K562 (cell line): ENCODE measurements at regions not wholly inside any gene's neighbourhood (a gene's known extent, or its start where the extent isn't known, plus 50 kb on each side); places are given as distances from the start of the nearest gene placed in this dataset.

Source experiments
- ATAC-seq: fragments of 200-7000 bp; cut with Tn5 transposase; 3 replicates; pipeline ENCODE4 v1.9.1; 2020; ENCODE audit warnings: moderate library complexity
- BruUV-seq: library from RNA; stranded (reverse); fragments of 400-500 nt; replicated peaks from 2 replicates; lab custom pipeline; 2021; lab: Mats Ljungman, UMichigan
- CTCF ChIA-PET: fragments of 300-600 bp; formaldehyde crosslinking; extraction: SDS; loops from one replicate; lab custom pipeline; 2021; ENCODE audit warnings: low intra/inter-chr PET ratio; lab: Yijun Ruan, JAX
- POLR2A ChIA-PET: fragments of 300-600, 350-650 bp; sonication (Branson Sonifier 250); formaldehyde crosslinking; extraction: SDS; loops from one replicate; lab custom pipeline; 2021; ENCODE audit warnings: antibody characterized with exemption, inconsistent platforms; lab: Yijun Ruan, JAX
- DNase-seq, 4 experiments: peaks; one replicate each; pipeline versions ENCODE4 v3.0.0 to v3.0.0-alpha.2; 2011 to 2018; ENCODE audit warnings: low spot score in 3 of 4, mixed read lengths in 3 of 4; ENCODE audit errors: extremely low read depth in 1 of 4
- FAIRE-seq: peaks from 2 replicates; lab custom pipeline; 2011; peaks lifted over from hg19 to GRCh38; lab: Jason Lieb, UNC
- H2AFZ ChIP-seq: 2 replicates; pipeline ENCODE4 v1.6.0; 2011; ENCODE audit warnings: low read depth, low read length, control low read depth, inconsistent platforms
- H3K27ac ChIP-seq: fragments of 200-600 bp; 3 replicates; pipeline ENCODE4 v1.8.0; 2011; ENCODE audit warnings: low read depth, mild to moderate bottlenecking, control low read depth, inconsistent platforms, low read length, moderate library complexity, mixed read lengths; ENCODE audit errors: extremely low read depth
- H3K27me3 ChIP-seq, 2 experiments: fragments of 300-600 bp in 1 of 2; 2 replicates in 1 of 2; 3 replicates in 1 of 2; pipeline versions ENCODE4 v1.6.0 to v1.8.0; 2011; ENCODE audit warnings: inconsistent platforms in 2 of 2, low read length in 2 of 2, mild to moderate bottlenecking in 1 of 2, mixed read lengths in 1 of 2, moderate library complexity in 1 of 2; ENCODE audit not compliant: control insufficient read depth in 2 of 2, insufficient read depth in 2 of 2
- H3K36me3 ChIP-seq: fragments of 300-600 bp; 3 replicates; pipeline ENCODE4 v1.8.0; 2011; ENCODE audit warnings: mild to moderate bottlenecking, low read length, inconsistent platforms; ENCODE audit not compliant: control insufficient read depth, insufficient read depth
- H3K4me1 ChIP-seq, 2 experiments: fragments of 200-600 bp in 1 of 2; replicated peaks in 1 of 2; 2 replicates in 1 of 2; 3 replicates in 1 of 2; pipeline versions ENCODE4 v1.5.1 to v1.8.0; 2011; ENCODE audit warnings: inconsistent platforms in 2 of 2, low read length in 2 of 2, mild to moderate bottlenecking in 1 of 2, mixed read lengths in 1 of 2, moderate library complexity in 1 of 2; ENCODE audit not compliant: control insufficient read depth in 2 of 2, insufficient read depth in 2 of 2
- H3K4me2 ChIP-seq: 2 replicates; pipeline ENCODE4 v1.6.1; 2011; ENCODE audit warnings: low read length, control low read depth, inconsistent platforms, mixed read lengths; ENCODE audit not compliant: insufficient read depth
- H3K4me3 ChIP-seq: fragments of 200-600 bp; sonication (generic), shearing (Covaris generic); 2 replicates; pipeline ENCODE4 v1.5.1; 2016; ENCODE audit warnings: control low read depth, inconsistent platforms
- H3K79me2 ChIP-seq: fragments of 200-600 bp; 3 replicates; pipeline ENCODE4 v1.8.0; 2011; ENCODE audit warnings: low read length, inconsistent platforms; ENCODE audit not compliant: control insufficient read depth, insufficient read depth
- H3K9ac ChIP-seq, 2 experiments: 2 replicates each; pipeline versions ENCODE4 v1.6.0 to v1.6.1; 2011; ENCODE audit warnings: low read depth in 2 of 2, low read length in 2 of 2, control low read depth in 1 of 2, inconsistent platforms in 1 of 2, mild to moderate bottlenecking in 1 of 2, mixed read lengths in 1 of 2; ENCODE audit not compliant: insufficient read depth in 1 of 2
- H3K9me1 ChIP-seq: one replicate; pipeline ENCODE4 v1.6.0; 2011; ENCODE audit warnings: inconsistent platforms, mild to moderate bottlenecking, low read length, moderate library complexity; ENCODE audit not compliant: control insufficient read depth, insufficient read depth
- H3K9me3 ChIP-seq: replicated peaks from 2 replicates; pipeline ENCODE4 v1.5.1; 2011; ENCODE audit warnings: low read depth, low read length, inconsistent platforms; ENCODE audit not compliant: control insufficient read depth, insufficient read depth
- H4K20me1 ChIP-seq: replicated peaks from 2 replicates; pipeline ENCODE4 v1.6.1; 2011; ENCODE audit warnings: low read length, inconsistent platforms, mixed read lengths; ENCODE audit not compliant: control insufficient read depth, insufficient read depth
- DIDO1 ChIP-seq: fragments of 450-650 bp; IDR thresholded peaks from 2 replicates; pipeline ENCODE4 v1.6.1; 2016; ENCODE audit warnings: low read depth, missing biosample characterization, missing genetic modification characterization
- FOXJ3 ChIP-seq: sonication (generic); formaldehyde crosslinking; IDR thresholded peaks from 2 replicates; pipeline ENCODE4 v1.4.0; 2020; ENCODE audit warnings: mild to moderate bottlenecking, missing genetic modification reagents
- FOXP4 ChIP-seq: sonication (generic); formaldehyde crosslinking; IDR thresholded peaks from 2 replicates; pipeline ENCODE4 v1.8.0; 2022; ENCODE audit warnings: mild to moderate bottlenecking, missing genetic modification reagents, borderline replicate concordance
- KLF1 ChIP-seq: fragments of 450-650 bp; IDR thresholded peaks from 2 replicates; pipeline ENCODE4 v1.6.1; 2016; ENCODE audit warnings: missing genetic modification characterization, missing compliant biosample characterization
- LARP7 ChIP-seq: fragments of 450-650 bp; IDR thresholded peaks from 2 replicates; pipeline ENCODE4 v1.6.1; 2016
- MAFF ChIP-seq: IDR thresholded peaks from 2 replicates; pipeline ENCODE4 v1.6.1; 2012; ENCODE audit warnings: low read length, improper control_type of control experiment
- MAFK ChIP-seq: IDR thresholded peaks from 2 replicates; pipeline ENCODE4 v1.6.1; 2011; ENCODE audit warnings: low read length, improper control_type of control experiment
- RFX1 ChIP-seq: fragments of 450-650 bp; IDR thresholded peaks from 2 replicates; pipeline ENCODE4 v1.6.1; 2016; ENCODE audit warnings: mild to moderate bottlenecking, moderate library complexity
- ZNF134 ChIP-seq: fragments of 250-450 bp; sonication (Bioruptor Pico); conservative IDR thresholded peaks from 2 replicates; pipeline ENCODE4 v1.4.0; 2020
- ZNF140 ChIP-seq: fragments of 250-450 bp; sonication (Bioruptor Pico); IDR thresholded peaks from 2 replicates; pipeline ENCODE4 v1.8.0; 2021; ENCODE audit warnings: moderate library complexity, mild to moderate bottlenecking, inconsistent platforms
- ZNF311 ChIP-seq: fragments of 250-450 bp; sonication (Bioruptor Pico); IDR thresholded peaks from 2 replicates; pipeline ENCODE4 v1.4.0; 2020; ENCODE audit warnings: mild to moderate bottlenecking, moderate library complexity
- ZNF316 ChIP-seq: fragments of 450-650 bp; IDR thresholded peaks from 2 replicates; pipeline ENCODE4 v1.6.1; 2016
- ZNF324 ChIP-seq: fragments of 250-450 bp; sonication (Bioruptor Pico); IDR thresholded peaks from 2 replicates; pipeline ENCODE4 v1.4.0; 2020; ENCODE audit warnings: mild to moderate bottlenecking
- WGBS: fragments of 100-300 bp; shearing (Covaris generic); methylation state at CpG from one replicate; pipeline ENCODE4 v1.1.6; 2016; ENCODE audit warnings: low coverage, mixed read lengths; ENCODE audit not compliant: insufficient coverage; ENCODE audit errors: missing lambda C conversion rate; 5-methylcytosine and 5-hydroxymethylcytosine counted together
- in situ Hi-C: fragments of 300-500 bp; cut with MboI; formaldehyde crosslinking; loops from 4 replicates; pipeline ENCODE4 v1.15.0; 2018; ENCODE audit warnings: inconsistent platforms, mixed read lengths
- intact Hi-C: fragments of 100-400 bp; cut with micrococcal nuclease; formaldehyde crosslinking; loops from 2 replicates; pipeline ENCODE4 v1.14.2; 2022
- TF ChIP-seq, protein P1 (sequence below): fragments of 450-650 bp; formaldehyde crosslinking; IDR thresholded peaks from 2 replicates; pipeline ENCODE4 v1.4.0; 2020; ENCODE audit warnings: mild to moderate bottlenecking, mixed read lengths

- DNase-seq, result no peak
- POLR2A ChIA-PET, result interaction anchor here (0.8 kb wide), 1 partner anchor 32 kb away, joined by 3 read pairs; no protein-coding TSS in a partner anchor
- ATAC-seq, result no peak
- intact Hi-C loops (no loop called here), in situ Hi-C loops (no loop called here)
- Histone ChIP-seq H3K27me3 (no peaks in the 10 kb centered on the region), H3K4me1 (no peaks in the 10 kb centered on the region), H3K9me3 (no peaks in the 10 kb centered on the region), H3K79me2 (no peaks in the 10 kb centered on the region), H3K9me1 (no peaks in the 10 kb centered on the region), H3K27ac (no peak overlapping the region), H3K36me3 (no peaks in the 10 kb centered on the region), H3K4me2 (no peak overlapping the region), H4K20me1 (no peaks in the 10 kb centered on the region), H3K9ac (no peak overlapping the region), H2AFZ (peak overlapping the region; percentile 7; the same call in 1 of the 2 replicates), H3K4me3 (no peak overlapping the region)
- CTCF ChIA-PET, result no interaction called here
- no TSS peak for BruUV-seq
- TF ChIP-seq ZNF324 (CRISPR knock-in tag), result no peak
- TF ChIP-seq, protein P1, sequence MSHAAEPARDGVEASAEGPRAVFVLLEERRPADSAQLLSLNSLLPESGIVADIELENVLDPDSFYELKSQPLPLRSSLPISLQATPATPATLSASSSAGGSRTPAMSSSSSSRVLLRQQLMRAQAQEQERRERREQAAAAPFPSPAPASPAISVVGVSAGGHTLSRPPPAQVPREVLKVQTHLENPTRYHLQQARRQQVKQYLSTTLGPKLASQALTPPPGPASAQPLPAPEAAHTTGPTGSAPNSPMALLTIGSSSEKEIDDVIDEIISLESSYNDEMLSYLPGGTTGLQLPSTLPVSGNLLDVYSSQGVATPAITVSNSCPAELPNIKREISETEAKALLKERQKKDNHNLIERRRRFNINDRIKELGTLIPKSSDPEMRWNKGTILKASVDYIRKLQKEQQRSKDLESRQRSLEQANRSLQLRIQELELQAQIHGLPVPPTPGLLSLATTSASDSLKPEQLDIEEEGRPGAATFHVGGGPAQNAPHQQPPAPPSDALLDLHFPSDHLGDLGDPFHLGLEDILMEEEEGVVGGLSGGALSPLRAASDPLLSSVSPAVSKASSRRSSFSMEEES (CRISPR knock-in tag), result 0 out of 2 replicates have a peak, but pooled peaks have one; percentile 17
- FAIRE-seq, result no peak
- WGBS, result 34% methylated on average over 5 of the region's 5 CpGs
Observed at GRCh38 chr2:145927131-145927950, 1407.4 kb upstream of the ZEB2 start.

- no peak for ATAC-seq
- no peak overlapping the region for H3K27ac ChIP-seq
- no TSS peak for BruUV-seq
- no peak for FAIRE-seq
- H4K20me1 ChIP-seq, result no peaks in the 10 kb centered on the region
- no peak overlapping the region for H2AFZ ChIP-seq
- no peaks in the 10 kb centered on the region for H3K4me1 ChIP-seq
- ChIA-PET CTCF (no interaction called here), POLR2A (no interaction called here)
- H3K4me2 ChIP-seq, result no peak overlapping the region
- no peaks in the 10 kb centered on the region for H3K9me1 ChIP-seq
- no peak overlapping the region for H3K9ac ChIP-seq
- intact Hi-C loops (no loop called here), in situ Hi-C loops (no loop called here)
- H3K36me3 ChIP-seq, result no peaks in the 10 kb centered on the region
- DNase-seq, result no peak
- 41% methylated on average over 4 of the region's 4 CpGs for WGBS
- no peaks in the 10 kb centered on the region for H3K9me3 ChIP-seq
- H3K79me2 ChIP-seq, result no peaks in the 10 kb centered on the region
- H3K4me3 ChIP-seq, result no peak overlapping the region
- no peaks in the 10 kb centered on the region for H3K27me3 ChIP-seq
- TF ChIP-seq DIDO1 (tag), result no peak
- TF ChIP-seq FOXP4 (CRISPR knock-in tag), result no peak
- peak; percentile 87 for TF ChIP-seq MAFK
- no peak for TF ChIP-seq ZNF140
- no peak for TF ChIP-seq ZNF134
- no peak for TF ChIP-seq ZNF311
- TF ChIP-seq LARP7, result no peak
- TF ChIP-seq FOXJ3 (CRISPR knock-in tag), result no peak
- TF ChIP-seq RFX1, result no peak
- TF ChIP-seq MAFF, result peak; percentile 90
- no peak for TF ChIP-seq KLF1
- peak; percentile 86 for TF ChIP-seq ZNF316
Observed at GRCh38 chr2:145925591-145925990, 1405.7 kb upstream of the ZEB2 start.
